ENCODE measurements at regions not wholly inside any gene's neighbourhood (a gene's known extent, or its start where the extent isn't known, plus 50 kb on each side); places are given as distances from the start of the nearest gene placed in this dataset.

DNA sequence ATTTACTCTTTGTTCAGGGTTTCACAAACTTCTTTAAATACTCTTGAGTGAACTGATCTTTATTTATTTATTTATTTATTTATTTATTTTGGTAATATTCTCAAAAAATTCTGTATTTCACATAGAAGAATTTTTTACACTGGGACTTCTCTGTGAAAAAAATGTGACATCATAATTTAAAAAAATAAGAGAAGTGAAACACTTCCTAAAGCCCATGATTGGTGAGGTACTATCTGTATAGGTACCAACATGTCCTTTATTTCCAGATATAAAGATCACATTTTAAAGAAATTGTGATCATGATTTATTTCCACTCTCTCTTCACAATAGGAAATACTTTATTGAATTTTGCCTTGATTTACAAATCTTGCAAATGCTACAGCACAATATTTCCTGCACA lies 497.1 kb downstream of the FAT4 start:
- TF ChIP-seq, protein P1, sequence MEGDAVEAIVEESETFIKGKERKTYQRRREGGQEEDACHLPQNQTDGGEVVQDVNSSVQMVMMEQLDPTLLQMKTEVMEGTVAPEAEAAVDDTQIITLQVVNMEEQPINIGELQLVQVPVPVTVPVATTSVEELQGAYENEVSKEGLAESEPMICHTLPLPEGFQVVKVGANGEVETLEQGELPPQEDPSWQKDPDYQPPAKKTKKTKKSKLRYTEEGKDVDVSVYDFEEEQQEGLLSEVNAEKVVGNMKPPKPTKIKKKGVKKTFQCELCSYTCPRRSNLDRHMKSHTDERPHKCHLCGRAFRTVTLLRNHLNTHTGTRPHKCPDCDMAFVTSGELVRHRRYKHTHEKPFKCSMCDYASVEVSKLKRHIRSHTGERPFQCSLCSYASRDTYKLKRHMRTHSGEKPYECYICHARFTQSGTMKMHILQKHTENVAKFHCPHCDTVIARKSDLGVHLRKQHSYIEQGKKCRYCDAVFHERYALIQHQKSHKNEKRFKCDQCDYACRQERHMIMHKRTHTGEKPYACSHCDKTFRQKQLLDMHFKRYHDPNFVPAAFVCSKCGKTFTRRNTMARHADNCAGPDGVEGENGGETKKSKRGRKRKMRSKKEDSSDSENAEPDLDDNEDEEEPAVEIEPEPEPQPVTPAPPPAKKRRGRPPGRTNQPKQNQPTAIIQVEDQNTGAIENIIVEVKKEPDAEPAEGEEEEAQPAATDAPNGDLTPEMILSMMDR (IDR thresholded peaks at IDR 0.05), result no peak
- TF ChIP-seq ZFX (IDR thresholded peaks at IDR 0.05; ENCODE audit: borderline replicate concordance), result no peak

Measured in 22Rv1 (cell line).